A549 (cell line): ENCODE measurements at regions not wholly inside any gene's neighbourhood (a gene's known extent, or its start where the extent isn't known, plus 50 kb on each side); places are given as distances from the start of the nearest gene placed in this dataset.

Experiments
- ATAC-seq, 2 experiments: fragments of 200-7000 bp in 1 of 2; fragments of >200 bp in 1 of 2; cut with Nextera tagmentation in 1 of 2; cut with Tn5 transposase in 1 of 2; 3 replicates each; pipeline versions ENCODE4 v1.8.0 to v1.9.1; 2018 to 2020; ENCODE audit warnings: mild to moderate bottlenecking in 1 of 2, moderate library complexity in 1 of 2
- CTCF ChIA-PET: fragments of 300-600 bp; sonication (Branson Sonifier 250); formaldehyde crosslinking; extraction: SDS; loops from one replicate; lab custom pipeline; 2021; ENCODE audit warnings: antibody characterized with exemption, inconsistent platforms; lab: Yijun Ruan, JAX
- POLR2A ChIA-PET: fragments of 350-600 bp; formaldehyde crosslinking; extraction: SDS; loops from one replicate; lab custom pipeline; 2021; ENCODE audit warnings: antibody characterized with exemption, inconsistent platforms; lab: Yijun Ruan, JAX
- DNase-seq, 2 experiments: peaks; one replicate each; pipeline versions ENCODE4 v3.0.0 to v3.0.0-alpha.2; 2011 to 2016; ENCODE audit warnings: low read depth in 1 of 2, low spot score in 1 of 2
- FAIRE-seq: peaks from 2 replicates; lab custom pipeline; 2011; peaks lifted over from hg19 to GRCh38; lab: Jason Lieb, UNC
- H3K27ac ChIP-seq, 2 experiments: fragments of >200 bp; sonication (Bioruptor Twin); formaldehyde crosslinking; 3 replicates each; pipeline ENCODE4 v1.5.1; 2016 to 2017
- H3K4me1 ChIP-seq: fragments of >200 bp; sonication (Bioruptor Twin); formaldehyde crosslinking; 3 replicates; pipeline ENCODE4 v1.6.1; 2016
- H3K4me2 ChIP-seq: fragments of >200 bp; sonication (Bioruptor Twin); formaldehyde crosslinking; 3 replicates; pipeline ENCODE4 v1.6.1; 2016
- H3K4me3 ChIP-seq: fragments of >200 bp; sonication (Bioruptor Twin); formaldehyde crosslinking; 3 replicates; pipeline ENCODE4 v1.5.1; 2016
- H3K9me3 ChIP-seq: fragments of >200 bp; sonication (Bioruptor Twin); formaldehyde crosslinking; 3 replicates; pipeline ENCODE4 v1.6.1; 2016
- CBX2 ChIP-seq: fragments of 200-600 bp; sonication (generic); IDR thresholded peaks from 2 replicates; pipeline ENCODE4 v1.6.1; 2016; ENCODE audit warnings: low read depth, mild to moderate bottlenecking, borderline replicate concordance
- CHD2 ChIP-seq: fragments of 150-350 bp; IDR thresholded peaks from 2 replicates; pipeline ENCODE4 v1.6.1; 2014; ENCODE audit warnings: low read length; ENCODE audit not compliant: partially characterized antibody
- E2F6 ChIP-seq: IDR thresholded peaks from 2 replicates; pipeline ENCODE4 v1.6.1; 2012; ENCODE audit warnings: low read depth, borderline replicate concordance
- EHF ChIP-seq: fragments of 250-450 bp; sonication (Bioruptor Pico); IDR thresholded peaks from 2 replicates; pipeline ENCODE4 v1.5.0; 2020; ENCODE audit warnings: mild to moderate bottlenecking
- EP300 ChIP-seq, 2 experiments: fragments of >200 bp; sonication (Bioruptor Twin); formaldehyde crosslinking; IDR thresholded peaks; 2 replicates in 1 of 2; 3 replicates in 1 of 2; pipeline ENCODE4 v1.6.1; 2016 to 2017
- ESRRA ChIP-seq: fragments of 150-350 bp; IDR thresholded peaks from 2 replicates; pipeline ENCODE4 v1.6.1; 2014; ENCODE audit warnings: mild to moderate bottlenecking, low read length, borderline replicate concordance
- FOSL2 ChIP-seq, 2 experiments: fragments of 450-650 bp in 1 of 2; fragments of >200 bp in 1 of 2; sonication (Bioruptor Twin) in 1 of 2; formaldehyde crosslinking; IDR thresholded peaks; 2 replicates each; pipeline versions ENCODE4 v1.5.0 to v1.6.1; 2016 to 2020; ENCODE audit warnings: mild to moderate bottlenecking in 1 of 2, moderate library complexity in 1 of 2
- GATA3 ChIP-seq: IDR thresholded peaks from 2 replicates; pipeline ENCODE4 v1.6.1; 2012; ENCODE audit warnings: borderline replicate concordance
- HOXB5 ChIP-seq: fragments of 250-450 bp; sonication (Bioruptor Pico); IDR thresholded peaks from 2 replicates; pipeline ENCODE4 v1.5.0; 2020; ENCODE audit warnings: mild to moderate bottlenecking, moderate library complexity
- JUN ChIP-seq, 2 experiments: fragments of >200 bp; sonication (Bioruptor Twin); formaldehyde crosslinking; IDR thresholded peaks; 2 replicates in 1 of 2; 3 replicates in 1 of 2; pipeline ENCODE4 v1.6.1; 2016 to 2017
- JUNB ChIP-seq: fragments of >200 bp; sonication (Bioruptor Twin); formaldehyde crosslinking; IDR thresholded peaks from 2 replicates; pipeline ENCODE4 v1.6.1; 2016
- KDM5A ChIP-seq: fragments of 200-600 bp; sonication (generic); IDR thresholded peaks from 2 replicates; pipeline ENCODE4 v1.6.1; 2016; ENCODE audit warnings: antibody characterized with exemption, mild to moderate bottlenecking
- MAFK ChIP-seq: fragments of 450-650 bp; IDR thresholded peaks from 2 replicates; pipeline ENCODE4 v1.6.1; 2014; ENCODE audit not compliant: partially characterized antibody
- MAX ChIP-seq: IDR thresholded peaks from 2 replicates; pipeline ENCODE4 v1.6.1; 2012
- MAZ ChIP-seq: fragments of 150-350 bp; IDR thresholded peaks from 2 replicates; pipeline ENCODE4 v1.6.1; 2014; ENCODE audit warnings: antibody characterized with exemption, low read depth, low read length, borderline replicate concordance
- MYC ChIP-seq: IDR thresholded peaks from 2 replicates; pipeline ENCODE4 v1.6.1; 2012; ENCODE audit warnings: mild to moderate bottlenecking, inconsistent platforms, low read length, improper control_type of control experiment, borderline replicate concordance
- NR3C1 ChIP-seq: fragments of >200 bp; sonication (Bioruptor Twin); formaldehyde crosslinking; IDR thresholded peaks from 3 replicates; pipeline ENCODE4 v1.6.1; 2017
- PBX3 ChIP-seq: IDR thresholded peaks from 2 replicates; pipeline ENCODE4 v1.6.1; 2012
- PHF8 ChIP-seq: fragments of 200-600 bp; sonication (generic); IDR thresholded peaks from 2 replicates; pipeline ENCODE4 v1.6.1; 2016; ENCODE audit warnings: low read depth, mild to moderate bottlenecking, antibody characterized with exemption, moderate library complexity, borderline replicate concordance
- POLR2AphosphoS2 ChIP-seq: conservative IDR thresholded peaks from 2 replicates; pipeline ENCODE4 v1.6.1; 2012; ENCODE audit warnings: low read length, improper control_type of control experiment, inconsistent platforms
- RARB ChIP-seq: fragments of 250-450 bp; sonication (Bioruptor Pico); IDR thresholded peaks from 2 replicates; pipeline ENCODE4 v1.8.0; 2021; ENCODE audit warnings: mild to moderate bottlenecking, moderate library complexity
- RCOR1 ChIP-seq: fragments of 150-350 bp; IDR thresholded peaks from 2 replicates; pipeline ENCODE4 v1.6.1; 2014; ENCODE audit warnings: antibody characterized with exemption, low read length, low read depth
- REST ChIP-seq: fragments of 200-600 bp; sonication (generic); IDR thresholded peaks from 2 replicates; pipeline ENCODE4 v1.6.1; 2016; ENCODE audit warnings: antibody characterized with exemption, mild to moderate bottlenecking, moderate library complexity
- RNF2 ChIP-seq: fragments of 200-600 bp; sonication (generic); IDR thresholded peaks from 2 replicates; pipeline ENCODE4 v1.6.1; 2016; ENCODE audit warnings: low read depth, mild to moderate bottlenecking, antibody characterized with exemption, moderate library complexity, borderline replicate concordance
- SMC3 ChIP-seq: fragments of >200 bp; sonication (Bioruptor Twin); formaldehyde crosslinking; IDR thresholded peaks from 3 replicates; pipeline ENCODE4 v1.6.1; 2018; ENCODE audit warnings: inconsistent platforms
- TFCP2L1 ChIP-seq: fragments of 250-450 bp; sonication (Bioruptor Pico); IDR thresholded peaks from 2 replicates; pipeline ENCODE4 v1.5.0; 2021; ENCODE audit warnings: mild to moderate bottlenecking
- TP53 ChIP-seq: fragments of 250-450 bp; sonication (Bioruptor Pico); IDR thresholded peaks from 2 replicates; pipeline ENCODE4 v1.5.0; 2021; ENCODE audit warnings: mild to moderate bottlenecking, moderate library complexity
- USF2 ChIP-seq: fragments of 450-650 bp; IDR thresholded peaks from 2 replicates; pipeline ENCODE4 v1.6.1; 2014; ENCODE audit warnings: antibody characterized with exemption
- ZFP36 ChIP-seq: fragments of 450-650 bp; IDR thresholded peaks from 2 replicates; pipeline ENCODE4 v1.6.1; 2014; ENCODE audit warnings: borderline replicate concordance; ENCODE audit not compliant: partially characterized antibody
- WGBS: methylation state at CpG from one replicate; pipeline ENCODE4 v1.1.6; 2017; ENCODE audit errors: missing lambda C conversion rate; 5-methylcytosine and 5-hydroxymethylcytosine counted together
- TF ChIP-seq, protein P1 (sequence below): fragments of >200 bp; sonication (Bioruptor Twin); formaldehyde crosslinking; IDR thresholded peaks from 2 replicates; pipeline ENCODE4 v1.6.1; 2016
- TF ChIP-seq, protein P2 (sequence below): fragments of 250-450 bp; sonication (Bioruptor Pico); IDR thresholded peaks from 2 replicates; pipeline ENCODE4 v1.5.0; 2020; ENCODE audit warnings: low read depth, mild to moderate bottlenecking, moderate library complexity

- H3K4me1 ChIP-seq, result no peaks in the 10 kb centered on the region
- POLR2A ChIA-PET, result no interaction called here
- no peak overlapping the region for H3K4me3 ChIP-seq
- no peak overlapping the region for H3K27ac ChIP-seq
- WGBS, result 21% methylated on average over 3 of the region's 3 CpGs
- H3K9me3 ChIP-seq, result no peaks in the 10 kb centered on the region
- H3K4me2 ChIP-seq, result no peak overlapping the region
- TF ChIP-seq CHD2 (no peak), ESRRA (no peak), SMC3 (no peak), MAFK (no peak), NR3C1 (no peak), RCOR1 (no peak), FOSL2 (IDR thresholded peaks at IDR 0.05) (no peak), FOSL2 (CRISPR knock-in tag; IDR thresholded peaks at IDR 0.05) (no peak), MAZ (no peak), ZFP36 (no peak), E2F6 (no peak), HOXB5 (CRISPR knock-in tag) (no peak), PBX3 (no peak), TFCP2L1 (CRISPR knock-in tag) (no peak), PHF8 (no peak), RARB (no peak), MAX (no peak)
- TF ChIP-seq, protein P1, sequence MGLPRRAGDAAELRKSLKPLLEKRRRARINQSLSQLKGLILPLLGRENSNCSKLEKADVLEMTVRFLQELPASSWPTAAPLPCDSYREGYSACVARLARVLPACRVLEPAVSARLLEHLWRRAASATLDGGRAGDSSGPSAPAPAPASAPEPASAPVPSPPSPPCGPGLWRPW, result no peak
- TF ChIP-seq, protein P2, sequence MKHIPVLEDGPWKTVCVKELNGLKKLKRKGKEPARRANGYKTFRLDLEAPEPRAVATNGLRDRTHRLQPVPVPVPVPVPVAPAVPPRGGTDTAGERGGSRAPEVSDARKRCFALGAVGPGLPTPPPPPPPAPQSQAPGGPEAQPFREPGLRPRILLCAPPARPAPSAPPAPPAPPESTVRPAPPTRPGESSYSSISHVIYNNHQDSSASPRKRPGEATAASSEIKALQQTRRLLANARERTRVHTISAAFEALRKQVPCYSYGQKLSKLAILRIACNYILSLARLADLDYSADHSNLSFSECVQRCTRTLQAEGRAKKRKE (CRISPR knock-in tag), result no peak
- CTCF ChIA-PET, result no interaction called here
- DNase-seq (no peak), FAIRE-seq (no peak), ATAC-seq (no peak)
Observed at GRCh38 chr4:107130157-107130556, 94.0 kb upstream of the DKK2 start.

- TF ChIP-seq PHF8 (no peak), JUN (IDR thresholded peaks at IDR 0.05) (no peak), USF2 (no peak), CBX2 (no peak), EP300 (IDR thresholded peaks at IDR 0.05) (no peak), REST (no peak), RNF2 (no peak), HOXB5 (CRISPR knock-in tag) (no peak), MYC (no peak), JUNB (no peak), KDM5A (no peak), EHF (no peak), POLR2AphosphoS2 (no peak), MAFK (no peak), GATA3 (no peak), TP53 (no peak)
- TF ChIP-seq, all 56 proteins: peak for 0
- no peak overlapping the region for H3K4me2 ChIP-seq
- no peak for FAIRE-seq
- ATAC-seq, result no peak
- no peak for DNase-seq
- no peak overlapping the region for H3K4me3 ChIP-seq
- no peaks in the 10 kb centered on the region for H3K4me1 ChIP-seq
- ChIA-PET POLR2A (no interaction called here), CTCF (no interaction called here)
- 50% methylated on average over 1 of the region's 1 CpG for WGBS
- no peaks in the 10 kb centered on the region for H3K9me3 ChIP-seq
- H3K27ac ChIP-seq, result no peak overlapping the region
Observed at GRCh38 chr4:107129611-107130010, 93.5 kb upstream of the DKK2 start.
